ENCODE measurements at regions not wholly inside any gene's neighbourhood (a gene's known extent, or its start where the extent isn't known, plus 50 kb on each side); places are given as distances from the start of the nearest gene placed in this dataset.
A peak's percentile ranks its signal among the peaks of the same experiment; 100 is the strongest.

DNA sequence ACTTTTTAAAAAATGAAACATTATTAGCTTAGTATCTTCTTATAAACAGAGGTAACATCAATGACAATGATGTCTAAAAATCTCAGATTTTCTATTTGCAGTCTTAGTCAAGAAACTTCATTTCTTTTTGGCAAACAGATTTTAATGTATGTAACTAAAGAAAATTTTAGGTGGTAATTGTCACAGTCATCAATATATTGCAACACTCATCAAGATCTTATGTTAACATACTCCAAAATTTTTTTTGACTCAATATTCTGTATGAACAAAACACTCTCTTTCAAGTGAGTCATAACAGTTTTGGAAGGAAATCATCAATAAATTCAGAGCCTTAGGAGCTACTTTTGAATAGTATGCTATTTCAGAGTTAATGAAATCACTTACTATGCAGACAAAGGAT, 1507.6 kb downstream of the SLITRK1 start:
- no peak for DNase-seq (ENCODE audit: low read depth)

DNA sequence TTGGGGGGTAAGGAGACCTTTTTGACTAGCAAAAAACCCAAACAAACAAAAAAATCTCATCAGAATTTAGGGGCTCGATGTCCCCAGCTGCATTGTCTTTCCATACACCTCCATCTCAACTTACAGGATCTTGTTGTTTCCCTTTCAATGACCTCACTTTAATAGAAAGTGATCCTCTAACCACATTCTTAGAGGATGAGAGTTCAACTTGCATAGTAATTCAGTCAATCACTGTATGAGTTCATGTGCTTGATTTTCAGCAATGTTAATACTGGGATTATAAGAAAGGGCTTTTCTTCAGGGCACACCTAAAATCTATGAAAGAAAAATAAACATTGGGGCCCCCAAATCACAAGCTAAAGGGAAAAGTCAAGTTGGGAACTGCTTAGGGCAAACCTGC, 1512.0 kb downstream of the SLITRK1 start:
- DNase-seq (ENCODE audit: low read depth): no peak

DNA sequence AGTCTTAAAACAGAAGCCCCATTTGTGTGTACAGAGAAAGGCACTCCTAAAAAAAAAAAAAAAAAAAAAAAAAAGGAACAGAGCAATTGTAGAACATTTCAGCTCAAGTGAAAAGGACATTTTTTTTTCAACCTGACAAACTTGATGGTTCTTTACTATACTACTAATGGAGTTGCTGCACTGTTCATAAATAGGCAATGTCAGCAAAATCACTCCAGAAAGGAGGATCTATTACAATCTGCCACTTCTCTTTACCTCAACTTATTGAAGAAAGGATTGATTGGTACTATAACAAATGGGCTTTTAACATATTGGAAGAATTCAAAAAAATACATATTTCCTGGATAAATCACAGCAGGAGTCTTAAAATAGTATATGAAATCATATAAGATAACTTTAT, 1517.7 kb downstream of the SLITRK1 start:
- DNase-seq (ENCODE audit: low read depth): no peak

- DNase-seq (ENCODE audit: low read depth): no peak
Measured at GRCh38 chr13:82358284-82358683, 1524.0 kb downstream of the SLITRK1 start.

GRCh38 chr13:82356667-82357410, 1525.4 kb downstream of the SLITRK1 start:
- peak; percentile 16 for DNase-seq (ENCODE audit: low read depth)

DNA sequence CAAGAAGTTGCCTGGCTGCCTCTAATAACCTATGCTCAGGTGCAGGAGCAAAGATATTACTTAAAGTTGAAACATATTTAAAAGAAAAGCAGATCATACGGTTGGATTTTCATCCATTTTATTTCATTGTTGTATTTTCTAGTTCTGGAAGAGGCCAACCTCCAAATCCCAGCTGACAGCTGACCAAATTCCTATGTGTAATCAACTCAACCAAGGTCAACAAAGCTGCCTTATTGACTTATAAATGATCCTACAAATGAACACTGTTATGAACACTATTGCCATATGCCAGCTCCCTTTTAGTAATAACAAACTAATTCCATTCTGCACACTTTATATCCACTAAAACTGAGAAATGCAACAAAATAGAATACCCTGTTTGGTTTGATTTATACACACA, 1537.4 kb downstream of the SLITRK1 start:
- DNase-seq (ENCODE audit: low read depth): no peak

DNA sequence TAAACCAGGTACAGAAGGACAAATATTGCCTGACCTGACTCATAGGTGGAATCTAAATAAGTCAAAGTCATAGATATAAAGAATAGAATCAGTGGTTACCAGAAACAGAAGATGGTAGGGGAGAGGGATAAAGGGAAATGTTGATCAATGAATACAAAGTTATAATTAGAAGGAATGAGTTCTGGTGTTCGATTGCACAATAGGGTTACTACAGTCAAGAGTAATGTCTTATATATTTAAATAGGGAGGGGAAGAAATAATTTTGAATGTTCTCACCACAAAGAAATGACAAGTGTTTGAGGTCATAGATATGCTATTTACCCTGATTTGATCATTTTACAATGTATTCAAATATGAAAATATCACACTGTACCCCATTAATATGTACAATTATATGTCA, 1541.2 kb downstream of the SLITRK1 start:
- DNase-seq (ENCODE audit: low read depth): no peak

GRCh38 chr13:82330499-82330898, 1551.8 kb downstream of the SLITRK1 start:
- DNase-seq (ENCODE audit: low read depth): no peak

GRCh38 chr13:82323101-82323500, 1559.2 kb downstream of the SLITRK1 start:
- DNase-seq (ENCODE audit: low read depth): no peak

DNA sequence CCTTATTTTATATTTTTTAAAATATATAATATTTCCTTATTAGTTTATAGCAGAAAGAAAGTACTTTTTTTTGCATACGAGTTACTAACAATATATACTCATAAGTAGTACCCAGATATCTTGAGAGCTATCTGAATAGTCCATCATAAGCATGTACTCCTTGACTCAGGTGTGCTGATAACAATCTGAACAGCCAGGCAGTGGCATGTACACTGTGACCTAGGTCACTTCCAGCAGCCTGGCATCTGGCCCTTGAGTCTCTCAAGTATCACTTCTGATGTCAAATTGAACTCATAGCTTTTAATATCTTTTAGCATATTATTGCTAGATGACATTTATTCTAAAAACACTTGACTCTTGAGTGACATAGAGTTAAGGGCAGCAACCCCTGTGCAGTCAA, 1576.7 kb downstream of the SLITRK1 start:
- DNase-seq (ENCODE audit: low read depth): no peak

DNA sequence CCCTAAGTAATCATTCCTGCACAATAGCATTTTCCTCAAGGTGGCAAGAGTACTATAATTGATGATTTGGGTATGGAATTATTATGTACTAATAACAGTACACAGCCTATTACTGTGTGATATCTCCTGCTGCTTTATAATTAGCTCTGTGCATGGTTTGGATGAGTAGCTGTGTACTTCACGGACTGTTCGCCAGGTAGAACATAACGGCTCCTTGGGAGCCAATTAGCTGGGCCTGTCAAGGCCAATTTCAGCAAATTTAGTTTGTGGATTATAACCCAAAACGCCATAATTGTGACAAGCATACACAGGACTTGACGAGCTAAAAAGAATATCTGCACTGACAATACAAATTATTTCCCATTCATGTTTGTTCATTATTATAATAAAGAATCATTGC, 1584.2 kb downstream of the SLITRK1 start:
- no peak for DNase-seq (ENCODE audit: low read depth)

- DNase-seq (ENCODE audit: low read depth): no peak
Measured at GRCh38 chr13:82294226-82294625, 1588.0 kb downstream of the SLITRK1 start.

GRCh38 chr13:82292334-82292733, 1589.9 kb downstream of the SLITRK1 start:
- no peak for DNase-seq (ENCODE audit: low read depth)

GRCh38 chr13:82291852-82292251, 1590.4 kb downstream of the SLITRK1 start:
- DNase-seq (ENCODE audit: low read depth): no peak

- no peak for DNase-seq (ENCODE audit: low read depth)
Measured at GRCh38 chr13:82275644-82276043, 1606.6 kb downstream of the SLITRK1 start.

- no peak for DNase-seq (ENCODE audit: low read depth)
Measured at GRCh38 chr13:82259284-82259683, 1623.0 kb downstream of the SLITRK1 start.

GRCh38 chr13:82257790-82258507, 1624.3 kb downstream of the SLITRK1 start:
- DNase-seq (ENCODE audit: low read depth): no peak

DNA sequence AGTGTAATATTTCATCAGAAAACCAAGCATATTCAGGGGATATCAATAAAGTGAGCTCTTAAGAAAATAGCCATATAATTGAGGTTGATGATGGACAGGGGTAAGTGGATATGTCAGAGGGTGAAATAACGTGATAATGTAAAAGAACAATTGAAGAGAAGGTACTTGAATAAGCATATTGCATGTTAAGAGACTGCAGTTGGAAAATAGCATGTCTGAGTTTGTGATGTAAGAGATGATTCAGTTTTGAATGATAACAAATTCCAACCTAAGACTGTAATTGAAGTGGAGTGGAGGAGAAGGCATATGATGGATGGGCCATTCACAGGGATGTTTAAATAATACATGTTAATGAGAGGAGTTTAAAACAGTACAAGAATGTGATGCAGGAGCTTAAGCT, 1633.5 kb downstream of the SLITRK1 start:
- DNase-seq (ENCODE audit: low read depth): no peak

GRCh38 chr13:82245860-82246259, 1636.4 kb downstream of the SLITRK1 start:
- DNase-seq (ENCODE audit: low read depth): no peak

GRCh38 chr13:82224806-82225205, 1657.5 kb downstream of the SLITRK1 start:
- DNase-seq (ENCODE audit: low read depth): no peak

- no peak for DNase-seq (ENCODE audit: low read depth)
Measured at GRCh38 chr13:82221621-82222020, 1660.7 kb downstream of the SLITRK1 start.

- DNase-seq (ENCODE audit: low read depth): no peak
Measured at GRCh38 chr13:82220641-82221040, 1661.6 kb downstream of the SLITRK1 start.

DNA sequence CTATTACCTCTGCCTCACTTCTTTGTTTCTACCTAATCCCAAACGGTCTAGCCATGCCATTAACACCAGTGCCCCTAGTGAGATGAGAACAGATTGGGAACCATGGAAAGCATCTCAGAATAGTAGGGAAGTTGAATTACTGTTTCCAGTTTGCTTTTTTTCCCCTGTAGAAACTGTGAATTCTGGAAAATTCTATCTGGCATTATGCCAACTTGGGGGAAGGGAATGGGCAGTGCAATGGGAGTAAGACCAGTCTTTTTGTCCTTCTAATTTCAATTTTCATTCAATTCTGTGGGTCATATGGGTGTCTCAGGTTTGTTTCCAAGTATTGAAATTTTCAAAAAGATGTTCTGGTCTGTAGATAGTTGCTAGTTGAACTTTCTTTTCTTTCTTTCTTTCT, 1666.1 kb downstream of the SLITRK1 start:
- DNase-seq (ENCODE audit: low read depth): no peak

DNA sequence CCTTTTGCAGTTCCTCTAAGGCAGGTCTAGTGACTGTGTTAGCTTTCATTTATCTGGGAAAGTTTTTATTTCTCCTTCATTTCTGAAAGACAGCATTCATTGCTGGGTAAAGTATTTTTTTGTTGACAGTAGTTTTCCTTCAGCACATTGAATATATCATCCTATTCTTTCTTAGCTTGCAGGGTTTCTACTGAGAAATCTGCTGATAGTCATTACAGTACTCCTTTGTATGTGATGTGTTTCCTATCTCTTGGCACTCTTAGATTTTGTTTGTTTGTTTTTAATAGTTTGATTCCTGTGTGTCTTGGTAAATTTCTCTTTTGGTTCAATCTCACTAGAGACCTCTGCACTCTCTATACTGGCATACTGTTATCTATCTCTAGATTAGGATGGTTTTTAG, 1667.9 kb downstream of the SLITRK1 start:
- no peak for DNase-seq (ENCODE audit: low read depth)
